ENCODE measurements at regions not wholly inside any gene's neighbourhood (a gene's known extent, or its start where the extent isn't known, plus 50 kb on each side); places are given as distances from the start of the nearest gene placed in this dataset.

DNA sequence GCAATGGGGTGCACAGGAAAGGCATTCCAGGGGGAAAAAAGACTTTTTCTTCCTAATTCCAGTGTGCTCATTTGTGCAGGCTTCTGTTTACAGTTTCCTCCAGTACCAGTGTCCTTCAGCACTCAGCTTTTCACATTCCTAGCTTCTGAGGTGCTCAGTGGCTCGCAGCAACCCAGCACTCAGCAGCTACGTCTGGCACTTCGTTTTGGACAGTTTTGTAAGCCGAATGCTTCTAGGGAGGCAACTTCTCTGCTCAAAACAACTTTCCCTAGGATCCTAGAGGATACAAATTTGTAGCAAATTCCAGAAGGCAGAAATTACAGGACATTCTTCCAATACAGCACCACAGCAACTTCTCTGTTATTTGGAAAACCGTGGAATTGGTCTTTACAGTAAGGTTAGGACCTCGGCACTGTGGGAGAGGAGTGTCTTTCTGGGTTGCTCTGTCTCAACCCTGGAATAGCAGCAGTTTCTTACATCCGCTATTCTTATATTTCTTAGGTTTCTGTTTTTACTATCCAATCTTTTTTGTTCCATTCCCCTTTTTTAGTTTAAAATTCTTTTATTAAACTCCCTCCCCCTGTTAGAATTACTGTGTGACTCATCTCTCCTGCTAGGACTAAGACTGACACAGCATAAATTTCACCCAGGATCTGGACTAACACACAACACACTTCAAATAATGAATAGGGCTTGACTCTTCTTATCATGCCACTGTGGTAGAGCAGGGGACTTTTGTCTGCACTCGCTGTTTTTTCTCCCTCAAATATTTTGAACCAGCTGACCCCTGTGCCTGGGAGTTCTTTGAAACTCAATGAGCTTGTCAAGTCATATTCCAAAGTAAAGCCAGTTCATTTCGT lies 1314.7 kb downstream of the FSTL5 start:
- DNase-seq (ENCODE audit: low spot score): no peak
- TF ChIP-seq, protein P1, sequence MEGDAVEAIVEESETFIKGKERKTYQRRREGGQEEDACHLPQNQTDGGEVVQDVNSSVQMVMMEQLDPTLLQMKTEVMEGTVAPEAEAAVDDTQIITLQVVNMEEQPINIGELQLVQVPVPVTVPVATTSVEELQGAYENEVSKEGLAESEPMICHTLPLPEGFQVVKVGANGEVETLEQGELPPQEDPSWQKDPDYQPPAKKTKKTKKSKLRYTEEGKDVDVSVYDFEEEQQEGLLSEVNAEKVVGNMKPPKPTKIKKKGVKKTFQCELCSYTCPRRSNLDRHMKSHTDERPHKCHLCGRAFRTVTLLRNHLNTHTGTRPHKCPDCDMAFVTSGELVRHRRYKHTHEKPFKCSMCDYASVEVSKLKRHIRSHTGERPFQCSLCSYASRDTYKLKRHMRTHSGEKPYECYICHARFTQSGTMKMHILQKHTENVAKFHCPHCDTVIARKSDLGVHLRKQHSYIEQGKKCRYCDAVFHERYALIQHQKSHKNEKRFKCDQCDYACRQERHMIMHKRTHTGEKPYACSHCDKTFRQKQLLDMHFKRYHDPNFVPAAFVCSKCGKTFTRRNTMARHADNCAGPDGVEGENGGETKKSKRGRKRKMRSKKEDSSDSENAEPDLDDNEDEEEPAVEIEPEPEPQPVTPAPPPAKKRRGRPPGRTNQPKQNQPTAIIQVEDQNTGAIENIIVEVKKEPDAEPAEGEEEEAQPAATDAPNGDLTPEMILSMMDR (IDR thresholded peaks at IDR 0.05; ENCODE audit: borderline replicate concordance, control extremely low read depth, extremely low read depth, insufficient read depth, missing control alignments): no peak
- in situ Hi-C loops (cut with MboI; ENCODE audit: low sequenced_read_pairs, unreplicated experiment): no loop called here

DNA sequence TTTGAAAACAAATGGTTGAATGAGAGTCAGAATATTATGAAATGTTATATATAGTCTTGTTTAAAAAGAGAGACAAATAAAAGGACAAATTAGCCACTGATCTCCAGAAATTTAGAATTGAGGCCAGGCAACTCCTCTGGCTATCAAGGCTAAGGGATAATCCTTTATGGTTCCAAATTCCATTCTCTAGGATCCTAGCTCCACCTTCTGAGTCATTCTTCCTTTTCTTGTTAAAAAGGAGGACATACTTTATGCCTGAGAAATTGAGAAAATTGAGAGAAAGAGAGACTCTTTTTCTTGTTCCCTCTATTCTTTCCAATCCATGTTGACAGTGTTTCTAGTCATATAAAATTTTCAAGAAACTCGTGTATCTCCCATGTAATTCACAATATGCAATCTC lies 1299.5 kb downstream of the FSTL5 start:
- DNase-seq (ENCODE audit: low spot score): no peak
- in situ Hi-C loops (cut with MboI; ENCODE audit: low sequenced_read_pairs, unreplicated experiment): no loop called here
- TF ChIP-seq, protein P1 (IDR thresholded peaks at IDR 0.05; ENCODE audit: borderline replicate concordance, control extremely low read depth, extremely low read depth, insufficient read depth, missing control alignments): no peak

DNA sequence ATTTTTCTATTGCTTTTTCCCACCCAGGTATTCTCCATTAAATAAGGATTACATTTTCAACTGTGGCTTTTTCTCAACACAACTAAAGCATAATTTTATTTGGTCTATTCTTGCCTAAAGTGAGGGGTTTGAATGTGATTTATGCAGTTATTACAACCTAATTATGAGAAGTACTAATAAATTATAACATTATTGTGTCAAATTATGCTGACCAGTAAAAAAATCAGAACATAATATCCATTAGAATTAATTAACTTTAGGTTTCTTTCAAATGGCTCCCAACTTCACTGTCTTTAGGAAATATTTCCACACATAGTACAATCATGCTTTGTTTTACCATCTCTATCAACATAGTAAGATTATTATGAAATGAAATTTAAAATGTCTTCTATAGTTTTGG lies 1293.9 kb downstream of the FSTL5 start:
- in situ Hi-C loops (cut with MboI; ENCODE audit: low sequenced_read_pairs, unreplicated experiment): no loop called here
- no peak for DNase-seq (ENCODE audit: low spot score)
- TF ChIP-seq, protein P1 (IDR thresholded peaks at IDR 0.05; ENCODE audit: borderline replicate concordance, control extremely low read depth, extremely low read depth, insufficient read depth, missing control alignments): no peak

DNA sequence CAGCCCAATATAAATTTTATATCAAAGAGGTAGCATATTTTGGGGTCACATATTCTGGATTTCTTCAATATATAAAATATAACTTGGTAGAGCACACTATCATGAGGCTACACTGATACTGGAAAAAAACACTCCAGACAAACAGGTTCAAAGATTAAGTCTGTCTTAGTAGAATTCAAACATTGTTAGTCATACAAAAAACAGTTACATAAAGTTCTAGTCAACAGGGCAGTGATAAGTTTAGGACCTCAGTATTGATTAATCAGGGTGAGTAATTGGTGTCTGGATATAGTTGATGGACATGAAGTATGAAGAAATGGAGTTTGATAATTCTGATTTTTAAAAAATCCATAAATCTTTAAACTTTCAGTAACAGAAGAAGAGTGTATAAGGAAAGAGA lies 1291.3 kb downstream of the FSTL5 start:
- no peak for DNase-seq (ENCODE audit: low spot score)
- TF ChIP-seq, protein P1 (IDR thresholded peaks at IDR 0.05; ENCODE audit: borderline replicate concordance, control extremely low read depth, extremely low read depth, insufficient read depth, missing control alignments): no peak
- in situ Hi-C loops (cut with MboI; ENCODE audit: low sequenced_read_pairs, unreplicated experiment): no loop called here

DNA sequence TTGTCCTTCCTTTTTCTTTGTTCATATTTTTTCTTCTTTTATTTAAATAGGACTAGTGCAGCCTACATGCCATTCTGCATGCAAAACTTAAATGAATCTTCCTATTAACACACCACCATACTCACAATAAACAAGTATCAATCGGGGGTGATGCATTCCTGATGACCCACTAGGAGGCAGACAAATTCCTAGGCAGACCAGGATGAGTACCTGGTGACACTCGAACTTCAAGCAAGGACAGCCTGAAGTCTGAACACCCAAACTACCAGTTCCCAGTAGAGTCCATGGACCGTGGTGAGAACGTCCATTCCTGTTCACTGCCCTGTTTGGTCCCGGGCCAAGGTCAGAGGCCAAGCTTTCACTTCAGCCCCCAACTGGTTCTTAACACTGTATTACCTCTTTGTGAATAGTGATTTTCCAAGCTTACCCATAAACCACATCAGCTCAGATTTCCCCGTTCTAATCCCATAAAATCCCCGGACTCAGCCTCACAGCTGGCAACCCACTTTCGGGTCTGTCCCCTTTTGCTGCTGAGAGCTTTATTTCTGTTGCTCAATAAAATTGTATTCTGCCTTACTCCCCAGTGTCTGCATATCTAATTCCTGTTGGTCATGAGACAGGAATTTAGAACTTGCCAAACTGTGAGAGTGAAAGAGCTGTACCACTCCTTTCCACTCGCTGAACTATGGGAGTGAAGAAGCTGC lies 1286.6 kb downstream of the FSTL5 start:
- TF ChIP-seq, protein P1 (IDR thresholded peaks at IDR 0.05; ENCODE audit: borderline replicate concordance, control extremely low read depth, extremely low read depth, insufficient read depth, missing control alignments): no peak
- in situ Hi-C loops (cut with MboI; ENCODE audit: low sequenced_read_pairs, unreplicated experiment): no loop called here
- DNase-seq (ENCODE audit: low spot score): no peak

DNA sequence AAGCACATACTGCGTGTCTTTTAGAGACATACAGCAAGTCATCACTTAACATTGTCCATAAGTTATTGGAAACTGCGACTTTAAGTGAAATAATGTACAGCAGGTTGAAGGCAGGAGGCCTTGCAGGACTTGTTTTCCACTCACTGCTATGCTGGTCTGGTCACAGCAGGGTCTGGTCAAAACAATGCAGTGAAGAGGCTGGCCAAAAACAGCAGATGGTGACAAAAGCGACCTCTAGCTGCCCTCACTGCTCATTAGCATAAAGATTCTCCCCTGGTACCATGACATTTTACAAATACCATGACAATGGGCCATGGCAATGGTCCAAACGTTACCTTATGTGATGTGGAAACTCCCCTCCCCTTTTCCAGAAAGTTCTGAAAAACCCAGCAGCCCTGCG lies 1283.6 kb downstream of the FSTL5 start:
- in situ Hi-C loops (cut with MboI; ENCODE audit: low sequenced_read_pairs, unreplicated experiment): no loop called here
- TF ChIP-seq, protein P1 (IDR thresholded peaks at IDR 0.05; ENCODE audit: borderline replicate concordance, control extremely low read depth, extremely low read depth, insufficient read depth, missing control alignments): no peak

More for the DNA sequence above, 1283.6 kb downstream of the FSTL5 start:
- no peak for DNase-seq (ENCODE audit: low spot score)

Data from GM13976 (cell line).